ENCODE measurements at regions not wholly inside any gene's neighbourhood (a gene's known extent, or its start where the extent isn't known, plus 50 kb on each side); places are given as distances from the start of the nearest gene placed in this dataset.

DNA sequence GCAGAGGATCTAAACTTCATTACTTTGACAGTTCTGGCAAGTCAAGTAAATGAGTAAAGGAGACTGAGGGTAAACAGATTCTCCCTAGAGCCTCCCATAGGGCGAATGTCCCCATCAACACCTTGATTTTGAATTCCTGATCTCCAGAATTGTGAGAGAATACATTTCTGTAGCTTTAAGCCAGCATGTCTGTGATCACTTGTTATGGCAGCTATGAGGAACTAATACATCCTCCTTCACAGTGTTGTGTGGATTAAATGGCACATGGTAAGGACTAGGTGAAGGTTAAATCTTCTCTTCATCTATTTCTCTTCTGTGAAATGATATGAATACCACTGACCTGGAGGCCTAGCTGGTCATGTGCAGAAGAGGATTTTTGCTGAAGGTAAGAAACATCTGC lies 137.3 kb downstream of the CPEB2 start:
- H2AFZ ChIP-seq (ENCODE audit: low read length), result no peak overlapping the region
- no peak overlapping the region for H3K4me3 ChIP-seq (ENCODE audit: low read depth, low read length, poor library complexity, severe bottlenecking)
- no peaks in the 10 kb centered on the region for H3K79me2 ChIP-seq (ENCODE audit: insufficient read depth, low read depth, low read length)
- ChIA-PET POLR2A (interaction anchor here (0.6 kb wide), 1 partner anchor 539 kb away, joined by 5 read pairs; no protein-coding TSS in a partner anchor), CTCF (ENCODE audit: unreplicated experiment) (no interaction called here)
- DNase-seq (ENCODE audit: low spot score), result no peak
- TF ChIP-seq, protein P1, sequence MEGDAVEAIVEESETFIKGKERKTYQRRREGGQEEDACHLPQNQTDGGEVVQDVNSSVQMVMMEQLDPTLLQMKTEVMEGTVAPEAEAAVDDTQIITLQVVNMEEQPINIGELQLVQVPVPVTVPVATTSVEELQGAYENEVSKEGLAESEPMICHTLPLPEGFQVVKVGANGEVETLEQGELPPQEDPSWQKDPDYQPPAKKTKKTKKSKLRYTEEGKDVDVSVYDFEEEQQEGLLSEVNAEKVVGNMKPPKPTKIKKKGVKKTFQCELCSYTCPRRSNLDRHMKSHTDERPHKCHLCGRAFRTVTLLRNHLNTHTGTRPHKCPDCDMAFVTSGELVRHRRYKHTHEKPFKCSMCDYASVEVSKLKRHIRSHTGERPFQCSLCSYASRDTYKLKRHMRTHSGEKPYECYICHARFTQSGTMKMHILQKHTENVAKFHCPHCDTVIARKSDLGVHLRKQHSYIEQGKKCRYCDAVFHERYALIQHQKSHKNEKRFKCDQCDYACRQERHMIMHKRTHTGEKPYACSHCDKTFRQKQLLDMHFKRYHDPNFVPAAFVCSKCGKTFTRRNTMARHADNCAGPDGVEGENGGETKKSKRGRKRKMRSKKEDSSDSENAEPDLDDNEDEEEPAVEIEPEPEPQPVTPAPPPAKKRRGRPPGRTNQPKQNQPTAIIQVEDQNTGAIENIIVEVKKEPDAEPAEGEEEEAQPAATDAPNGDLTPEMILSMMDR (conservative IDR thresholded peaks at IDR 0.05; ENCODE audit: low read length), result no peak
- TF ChIP-seq EZH2phosphoT487 (IDR thresholded peaks at IDR 0.05; ENCODE audit: borderline replicate concordance, low read depth, low read length), result no peak
- no peaks in the 10 kb centered on the region for H3K9me3 ChIP-seq (ENCODE audit: low read length)
- H3K9me2 ChIP-seq (ENCODE audit: insufficient read depth, low read length), result no peaks in the 10 kb centered on the region
- no peak overlapping the region for H3K27ac ChIP-seq (ENCODE audit: low read depth, low read length, poor library complexity, severe bottlenecking)
- H3K4me2 ChIP-seq (ENCODE audit: low read length), result no peak overlapping the region
- H3K4me1 ChIP-seq (ENCODE audit: insufficient read depth, low read length, poor library complexity, severe bottlenecking), result no peaks in the 10 kb centered on the region
- no peaks in the 10 kb centered on the region for H4K20me1 ChIP-seq (ENCODE audit: insufficient read depth, low read length)
- no TSS peak for BruUV-seq (replicated peaks)
- no peaks in the 10 kb centered on the region for H3K36me3 ChIP-seq (ENCODE audit: insufficient read depth, low read length)
- intact Hi-C loops (cut with micrococcal nuclease; ENCODE audit: unreplicated experiment), result no loop called here

DNA sequence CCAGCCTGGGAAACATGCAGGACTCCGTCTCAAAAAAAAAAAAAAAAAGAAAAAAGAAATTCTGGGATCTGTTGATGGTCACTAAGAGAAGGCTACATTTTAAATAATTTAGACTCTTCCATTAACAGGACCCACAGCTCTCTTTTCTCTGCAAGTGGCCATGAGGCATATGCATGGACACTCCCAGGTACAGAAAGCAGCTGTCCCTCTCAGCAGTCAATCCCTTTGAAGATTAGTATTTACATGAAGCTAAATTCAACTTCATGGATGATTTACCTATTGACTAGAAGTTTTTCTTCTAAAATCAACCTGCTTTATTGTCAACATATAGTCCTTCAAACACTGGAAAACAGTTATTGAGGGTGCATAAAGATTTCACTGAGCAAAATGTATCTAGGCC lies 139.9 kb downstream of the CPEB2 start:
- Histone ChIP-seq H3K79me2 (ENCODE audit: insufficient read depth, low read depth, low read length) (no peaks in the 10 kb centered on the region), H4K20me1 (ENCODE audit: insufficient read depth, low read length) (no peaks in the 10 kb centered on the region), H3K4me2 (ENCODE audit: low read length) (no peak overlapping the region), H2AFZ (ENCODE audit: low read length) (no peak overlapping the region), H3K9me2 (ENCODE audit: insufficient read depth, low read length) (no peaks in the 10 kb centered on the region), H3K4me1 (ENCODE audit: insufficient read depth, low read length, poor library complexity, severe bottlenecking) (no peaks in the 10 kb centered on the region), H3K4me3 (ENCODE audit: low read depth, low read length, poor library complexity, severe bottlenecking) (no peak overlapping the region), H3K36me3 (ENCODE audit: insufficient read depth, low read length) (no peaks in the 10 kb centered on the region), H3K9me3 (ENCODE audit: low read length) (no peaks in the 10 kb centered on the region), H3K27ac (ENCODE audit: low read depth, low read length, poor library complexity, severe bottlenecking) (no peak overlapping the region)
- ChIA-PET CTCF (ENCODE audit: unreplicated experiment) (no interaction called here), POLR2A (interaction anchor here (0.7 kb wide), 1 partner anchor 1276 kb away, joined by 3 read pairs; no protein-coding TSS in a partner anchor)
- no peak for TF ChIP-seq EZH2phosphoT487 (IDR thresholded peaks at IDR 0.05; ENCODE audit: borderline replicate concordance, low read depth, low read length)
- TF ChIP-seq, protein P1 (conservative IDR thresholded peaks at IDR 0.05; ENCODE audit: low read length), result no peak
- DNase-seq (ENCODE audit: low spot score), result no peak
- intact Hi-C loops (cut with micrococcal nuclease; ENCODE audit: unreplicated experiment), result no loop called here
- BruUV-seq (replicated peaks), result no TSS peak

DNA sequence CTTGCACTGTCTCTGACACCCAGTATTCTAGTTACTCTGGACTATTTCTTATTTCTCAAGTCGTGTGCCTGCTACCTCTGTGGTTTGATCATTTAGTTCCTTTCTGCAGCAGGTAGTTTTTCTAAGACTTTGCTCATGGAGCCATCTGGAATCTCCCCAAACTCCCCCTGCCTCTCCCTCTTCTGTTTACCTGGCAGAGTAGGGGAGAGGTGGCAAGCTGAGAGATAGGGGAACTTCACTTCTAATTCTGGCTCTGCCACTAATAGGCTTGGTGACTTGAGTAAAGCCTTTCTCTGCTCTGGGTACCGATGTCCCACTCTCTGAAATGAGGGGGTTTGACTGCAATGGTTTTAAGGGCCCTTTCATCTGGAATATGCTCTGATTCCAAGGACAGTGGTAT lies 141.3 kb downstream of the CPEB2 start:
- BruUV-seq (replicated peaks), result no TSS peak
- Histone ChIP-seq H4K20me1 (ENCODE audit: insufficient read depth, low read length) (no peaks in the 10 kb centered on the region), H3K9me3 (ENCODE audit: low read length) (no peaks in the 10 kb centered on the region), H3K4me2 (ENCODE audit: low read length) (no peak overlapping the region), H3K9me2 (ENCODE audit: insufficient read depth, low read length) (no peaks in the 10 kb centered on the region), H3K27ac (ENCODE audit: low read depth, low read length, poor library complexity, severe bottlenecking) (no peak overlapping the region), H3K79me2 (ENCODE audit: insufficient read depth, low read depth, low read length) (no peaks in the 10 kb centered on the region), H3K4me1 (ENCODE audit: insufficient read depth, low read length, poor library complexity, severe bottlenecking) (no peaks in the 10 kb centered on the region), H2AFZ (ENCODE audit: low read length) (no peak overlapping the region), H3K36me3 (ENCODE audit: insufficient read depth, low read length) (no peaks in the 10 kb centered on the region), H3K4me3 (ENCODE audit: low read depth, low read length, poor library complexity, severe bottlenecking) (no peak overlapping the region)
- DNase-seq (ENCODE audit: low spot score), result no peak
- TF ChIP-seq EZH2phosphoT487 (IDR thresholded peaks at IDR 0.05; ENCODE audit: borderline replicate concordance, low read depth, low read length), result no peak
- TF ChIP-seq, protein P1 (conservative IDR thresholded peaks at IDR 0.05; ENCODE audit: low read length), result no peak
- intact Hi-C loops (cut with micrococcal nuclease; ENCODE audit: unreplicated experiment), result no loop called here
- ChIA-PET CTCF (ENCODE audit: unreplicated experiment) (no interaction called here), POLR2A (no interaction called here)

Measured in OCI-LY7 (cell line).